GM12878 (cell line): ENCODE measurements at regions not wholly inside any gene's neighbourhood (a gene's known extent, or its start where the extent isn't known, plus 50 kb on each side); places are given as distances from the start of the nearest gene placed in this dataset.

Experiments
- ATAC-seq: fragments of 200-7000 bp; cut with Tn5 transposase; 3 replicates; pipeline ENCODE4 v1.9.1; 2020; ENCODE audit warnings: mild to moderate bottlenecking, moderate library complexity
- BruUV-seq: library from RNA; stranded (reverse); fragments of 400-500 nt; replicated peaks from 2 replicates; lab custom pipeline; 2021; lab: Mats Ljungman, UMichigan
- CTCF ChIA-PET: fragments of 300-600 bp; sonication (Branson Sonifier 250); formaldehyde crosslinking; extraction: SDS; loops from one replicate; lab custom pipeline; 2021; ENCODE audit warnings: inconsistent platforms; lab: Yijun Ruan, JAX
- POLR2A ChIA-PET: fragments of 350-600 bp; formaldehyde crosslinking; extraction: SDS; loops from one replicate; lab custom pipeline; 2021; ENCODE audit warnings: inconsistent platforms; lab: Charles Lee
- RAD21 ChIA-PET: fragments of 300-600 bp; sonication (Branson Sonifier 250); formaldehyde crosslinking; loops from one replicate; lab custom pipeline; 2023; ENCODE audit warnings: antibody characterized with exemption; ENCODE audit not compliant: unreplicated experiment; lab: Charles Lee
- SMC1A ChIA-PET: fragments of 300-600 bp; sonication (Branson Sonifier 250); formaldehyde crosslinking; loops from one replicate; lab custom pipeline; 2023; ENCODE audit not compliant: unreplicated experiment, uncharacterized antibody; lab: Charles Lee
- DNase-seq: peaks from one replicate; pipeline ENCODE4 v3.0.0-alpha.2; 2011; ENCODE audit warnings: low read depth, low spot score
- FAIRE-seq: peaks from 3 replicates; lab custom pipeline; 2011; peaks lifted over from hg19 to GRCh38; lab: Jason Lieb, UNC
- H2AFZ ChIP-seq: 2 replicates; pipeline ENCODE4 v1.6.0; 2011; ENCODE audit warnings: low read depth, low read length, control low read depth; ENCODE audit not compliant: control insufficient read depth
- H3K27ac ChIP-seq: 2 replicates; pipeline ENCODE4 v1.5.1; 2011; ENCODE audit warnings: control low read depth; ENCODE audit not compliant: control insufficient read depth, insufficient read depth
- H3K27me3 ChIP-seq, 2 experiments: replicated peaks in 1 of 2; 2 replicates each; pipeline versions ENCODE4 v1.6.0 to v1.6.1; 2011; ENCODE audit warnings: low read length in 1 of 2; ENCODE audit not compliant: control insufficient read depth in 2 of 2, insufficient read depth in 2 of 2
- H3K36me3 ChIP-seq, 2 experiments: 2 replicates each; pipeline ENCODE4 v1.5.1; 2011; ENCODE audit warnings: low read length in 1 of 2; ENCODE audit not compliant: control insufficient read depth in 2 of 2, insufficient read depth in 2 of 2
- H3K4me1 ChIP-seq: 2 replicates; pipeline ENCODE4 v1.6.1; 2011; ENCODE audit warnings: mild to moderate bottlenecking, low read length, moderate library complexity, mixed read lengths; ENCODE audit not compliant: control insufficient read depth, insufficient read depth
- H3K4me2 ChIP-seq: 2 replicates; pipeline ENCODE4 v1.6.0; 2011; ENCODE audit warnings: control low read depth; ENCODE audit not compliant: control insufficient read depth, insufficient read depth
- H3K4me3 ChIP-seq: fragments of 200-600 bp; sonication (generic); 2 replicates; pipeline ENCODE4 v1.5.1; 2016
- H3K79me2 ChIP-seq: 2 replicates; pipeline ENCODE4 v1.6.0; 2011; ENCODE audit warnings: low read length; ENCODE audit not compliant: control insufficient read depth, insufficient read depth
- H3K9ac ChIP-seq: 2 replicates; pipeline ENCODE4 v1.8.0; 2011; ENCODE audit warnings: low read length, control low read depth, mixed read lengths; ENCODE audit not compliant: control insufficient read depth, insufficient read depth
- H3K9me3 ChIP-seq: replicated peaks from 3 replicates; pipeline ENCODE4 v1.5.1; 2011; ENCODE audit warnings: mild to moderate bottlenecking, low read length; ENCODE audit not compliant: control insufficient read depth, insufficient read depth
- H4K20me1 ChIP-seq: 2 replicates; pipeline ENCODE4 v1.6.0; 2011; ENCODE audit not compliant: control insufficient read depth, insufficient read depth
- CREM ChIP-seq: IDR thresholded peaks from 2 replicates; pipeline ENCODE4 v1.6.1; 2014; ENCODE audit warnings: antibody characterized with exemption, low read depth
- ETV6 ChIP-seq, 2 experiments: fragments of 450-650 bp in 1 of 2; IDR thresholded peaks in 1 of 2; conservative IDR thresholded peaks in 1 of 2; 2 replicates each; pipeline ENCODE4 v1.6.1; 2014; ENCODE audit warnings: antibody characterized with exemption in 1 of 2, borderline replicate concordance in 1 of 2, low read depth in 1 of 2, mild to moderate bottlenecking in 1 of 2, moderate library complexity in 1 of 2
- NFYB ChIP-seq: IDR thresholded peaks from 2 replicates; pipeline ENCODE4 v1.6.1; 2011; ENCODE audit warnings: low read depth, mild to moderate bottlenecking, low read length, improper control_type of control experiment, moderate library complexity; ENCODE audit not compliant: insufficient read depth
- NR2F1 ChIP-seq: fragments of 450-650 bp; conservative IDR thresholded peaks from 2 replicates; pipeline ENCODE4 v1.6.1; 2017; ENCODE audit warnings: mild to moderate bottlenecking
- PAX8 ChIP-seq: fragments of 450-650 bp; IDR thresholded peaks from 2 replicates; pipeline ENCODE4 v1.6.1; 2017; ENCODE audit warnings: mild to moderate bottlenecking, moderate library complexity
- SMAD1 ChIP-seq: fragments of 450-650 bp; IDR thresholded peaks from 2 replicates; pipeline ENCODE4 v1.6.1; 2018; ENCODE audit warnings: mild to moderate bottlenecking, low read depth; ENCODE audit not compliant: partially characterized antibody
- SMAD5 ChIP-seq: IDR thresholded peaks from 2 replicates; pipeline ENCODE4 v1.6.1; 2016; ENCODE audit warnings: antibody characterized with exemption, low read depth
- SUZ12 ChIP-seq: fragments of 200-600 bp; sonication (generic); IDR thresholded peaks from one replicate; pipeline ENCODE4 v1.6.1; 2018; ENCODE audit warnings: antibody characterized with exemption, mild to moderate bottlenecking; ENCODE audit not compliant: unreplicated experiment
- TAF1 ChIP-seq: IDR thresholded peaks from 2 replicates; pipeline ENCODE4 v1.6.1; 2011; ENCODE audit warnings: mild to moderate bottlenecking, low read depth, low read length, borderline replicate concordance
- WRNIP1 ChIP-seq: IDR thresholded peaks from 2 replicates; pipeline ENCODE4 v1.6.1; 2011; ENCODE audit warnings: low read depth, low read length, improper control_type of control experiment, borderline replicate concordance
- WGBS: methylation state at CpG from one replicate; pipeline ENCODE4 v1.1.6; 2016; ENCODE audit warnings: low lambda C conversion rate; ENCODE audit not compliant: insufficient replicate concordance, insufficient coverage; ENCODE audit errors: missing lambda C conversion rate; 5-methylcytosine and 5-hydroxymethylcytosine counted together
- in situ Hi-C: fragments of 300-500 bp; cut with MboI; formaldehyde crosslinking; loops from 9 replicates; pipeline ENCODE4 v1.14.3; 2018; ENCODE audit warnings: mixed read lengths
- intact Hi-C: fragments of 100-400 bp; cut with micrococcal nuclease; formaldehyde crosslinking; loops from one replicate; pipeline ENCODE4 v1.14.2; 2022; ENCODE audit not compliant: unreplicated experiment
- TF ChIP-seq, protein P1 (sequence below): IDR thresholded peaks from 2 replicates; pipeline ENCODE4 v1.6.1; 2011; ENCODE audit warnings: mild to moderate bottlenecking, low read depth, low read length, moderate library complexity; ENCODE audit not compliant: insufficient replicate concordance
- TF ChIP-seq, protein P2 (sequence below): fragments of 450-650 bp; conservative IDR thresholded peaks from 2 replicates; pipeline ENCODE4 v1.6.1; 2017; ENCODE audit warnings: mild to moderate bottlenecking, moderate library complexity
- TF ChIP-seq, protein P3 (sequence below): IDR thresholded peaks from 2 replicates; pipeline ENCODE4 v1.6.1; 2011; ENCODE audit warnings: borderline replicate concordance, low read depth, mild to moderate bottlenecking, moderate library complexity, low read length; ENCODE audit not compliant: insufficient read depth, poor library complexity, severe bottlenecking
- TF ChIP-seq, protein P4 (sequence below): fragments of 450-650 bp; IDR thresholded peaks from 2 replicates; pipeline ENCODE4 v1.6.1; 2017; ENCODE audit warnings: low read depth, mild to moderate bottlenecking, moderate library complexity

DNA sequence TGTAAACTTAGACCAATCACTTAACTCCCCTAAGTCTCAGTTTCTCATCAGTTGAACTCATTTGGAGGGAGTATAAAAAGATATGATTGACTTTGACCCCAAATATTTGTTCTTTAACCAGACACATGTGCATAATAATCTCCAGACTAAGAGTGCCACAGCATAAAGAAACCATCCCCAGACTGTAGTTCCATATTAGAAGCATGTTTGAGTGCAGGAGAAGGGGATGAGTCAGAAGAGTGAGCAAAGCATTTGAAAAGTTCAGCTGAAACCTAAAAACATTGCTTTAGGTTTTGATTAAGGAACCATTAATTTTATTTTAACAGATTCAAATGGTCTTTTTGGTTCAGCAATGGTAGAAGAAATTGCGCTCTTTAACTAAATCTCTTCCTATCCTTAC lies 654.8 kb downstream of the UTRN start:
- intact Hi-C loops (no loop called here), in situ Hi-C loops (loop anchor here (5.0 kb wide), 1 partner anchor 353 kb away; no protein-coding TSS in a partner anchor)
- no peaks in the 10 kb centered on the region for H3K36me3 ChIP-seq
- POLR2A ChIA-PET = no interaction called here
- peaks cover 0 to 4% of the 10 kb centered on the region in 2 experiments; a peak in 2 of 4 replicates for H3K27me3 ChIP-seq
- CTCF ChIA-PET = no interaction called here
- no peak for TF ChIP-seq CREM
- no peak for TF ChIP-seq NFYB
- TF ChIP-seq SMAD1 = no peak
- TF ChIP-seq TAF1 = no peak
- TF ChIP-seq SUZ12 = no peak
- no peak for TF ChIP-seq ETV6 (conservative IDR thresholded peaks at IDR 0.05 in 1 of 2, IDR thresholded peaks at IDR 0.05 in 1 of 2; ENCODE audit: borderline replicate concordance in 1 of 2, low read depth in 1 of 2)
- TF ChIP-seq PAX8 = no peak
- TF ChIP-seq NR2F1 = no peak
- TF ChIP-seq, protein P1, sequence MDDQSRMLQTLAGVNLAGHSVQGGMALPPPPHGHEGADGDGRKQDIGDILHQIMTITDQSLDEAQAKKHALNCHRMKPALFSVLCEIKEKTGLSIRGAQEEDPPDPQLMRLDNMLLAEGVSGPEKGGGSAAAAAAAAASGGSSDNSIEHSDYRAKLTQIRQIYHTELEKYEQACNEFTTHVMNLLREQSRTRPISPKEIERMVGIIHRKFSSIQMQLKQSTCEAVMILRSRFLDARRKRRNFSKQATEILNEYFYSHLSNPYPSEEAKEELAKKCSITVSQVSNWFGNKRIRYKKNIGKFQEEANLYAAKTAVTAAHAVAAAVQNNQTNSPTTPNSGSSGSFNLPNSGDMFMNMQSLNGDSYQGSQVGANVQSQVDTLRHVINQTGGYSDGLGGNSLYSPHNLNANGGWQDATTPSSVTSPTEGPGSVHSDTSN = no peak
- TF ChIP-seq, protein P2, sequence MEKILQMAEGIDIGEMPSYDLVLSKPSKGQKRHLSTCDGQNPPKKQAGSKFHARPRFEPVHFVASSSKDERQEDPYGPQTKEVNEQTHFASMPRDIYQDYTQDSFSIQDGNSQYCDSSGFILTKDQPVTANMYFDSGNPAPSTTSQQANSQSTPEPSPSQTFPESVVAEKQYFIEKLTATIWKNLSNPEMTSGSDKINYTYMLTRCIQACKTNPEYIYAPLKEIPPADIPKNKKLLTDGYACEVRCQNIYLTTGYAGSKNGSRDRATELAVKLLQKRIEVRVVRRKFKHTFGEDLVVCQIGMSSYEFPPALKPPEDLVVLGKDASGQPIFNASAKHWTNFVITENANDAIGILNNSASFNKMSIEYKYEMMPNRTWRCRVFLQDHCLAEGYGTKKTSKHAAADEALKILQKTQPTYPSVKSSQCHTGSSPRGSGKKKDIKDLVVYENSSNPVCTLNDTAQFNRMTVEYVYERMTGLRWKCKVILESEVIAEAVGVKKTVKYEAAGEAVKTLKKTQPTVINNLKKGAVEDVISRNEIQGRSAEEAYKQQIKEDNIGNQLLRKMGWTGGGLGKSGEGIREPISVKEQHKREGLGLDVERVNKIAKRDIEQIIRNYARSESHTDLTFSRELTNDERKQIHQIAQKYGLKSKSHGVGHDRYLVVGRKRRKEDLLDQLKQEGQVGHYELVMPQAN = no peak
- TF ChIP-seq, protein P3, sequence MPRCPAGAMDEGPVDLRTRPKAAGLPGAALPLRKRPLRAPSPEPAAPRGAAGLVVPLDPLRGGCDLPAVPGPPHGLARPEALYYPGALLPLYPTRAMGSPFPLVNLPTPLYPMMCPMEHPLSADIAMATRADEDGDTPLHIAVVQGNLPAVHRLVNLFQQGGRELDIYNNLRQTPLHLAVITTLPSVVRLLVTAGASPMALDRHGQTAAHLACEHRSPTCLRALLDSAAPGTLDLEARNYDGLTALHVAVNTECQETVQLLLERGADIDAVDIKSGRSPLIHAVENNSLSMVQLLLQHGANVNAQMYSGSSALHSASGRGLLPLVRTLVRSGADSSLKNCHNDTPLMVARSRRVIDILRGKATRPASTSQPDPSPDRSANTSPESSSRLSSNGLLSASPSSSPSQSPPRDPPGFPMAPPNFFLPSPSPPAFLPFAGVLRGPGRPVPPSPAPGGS = no peak
- TF ChIP-seq SMAD5 = no peak
- no peak for TF ChIP-seq WRNIP1
- TF ChIP-seq, protein P4, sequence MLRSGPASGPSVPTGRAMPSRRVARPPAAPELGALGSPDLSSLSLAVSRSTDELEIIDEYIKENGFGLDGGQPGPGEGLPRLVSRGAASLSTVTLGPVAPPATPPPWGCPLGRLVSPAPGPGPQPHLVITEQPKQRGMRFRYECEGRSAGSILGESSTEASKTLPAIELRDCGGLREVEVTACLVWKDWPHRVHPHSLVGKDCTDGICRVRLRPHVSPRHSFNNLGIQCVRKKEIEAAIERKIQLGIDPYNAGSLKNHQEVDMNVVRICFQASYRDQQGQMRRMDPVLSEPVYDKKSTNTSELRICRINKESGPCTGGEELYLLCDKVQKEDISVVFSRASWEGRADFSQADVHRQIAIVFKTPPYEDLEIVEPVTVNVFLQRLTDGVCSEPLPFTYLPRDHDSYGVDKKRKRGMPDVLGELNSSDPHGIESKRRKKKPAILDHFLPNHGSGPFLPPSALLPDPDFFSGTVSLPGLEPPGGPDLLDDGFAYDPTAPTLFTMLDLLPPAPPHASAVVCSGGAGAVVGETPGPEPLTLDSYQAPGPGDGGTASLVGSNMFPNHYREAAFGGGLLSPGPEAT = no peak
- WGBS = 78% methylated on average over 1 of the region's 1 CpG
- H4K20me1 ChIP-seq = no peaks in the 10 kb centered on the region
- FAIRE-seq (peak; percentile 23), ATAC-seq (no peak), DNase-seq (no peak)
- H3K4me2 ChIP-seq = no peak overlapping the region
- RAD21 ChIA-PET = no interaction called here
- no peaks in the 10 kb centered on the region for H3K9me3 ChIP-seq
- no peak overlapping the region for H3K27ac ChIP-seq
- no peaks in the 10 kb centered on the region for H3K79me2 ChIP-seq
- no peak overlapping the region for H2AFZ ChIP-seq
- H3K4me1 ChIP-seq = no peaks in the 10 kb centered on the region
- no peak overlapping the region for H3K4me3 ChIP-seq
- H3K9ac ChIP-seq = no peak overlapping the region
- BruUV-seq = no TSS peak
- SMC1A ChIA-PET = no interaction called here
